Breast epithelium (tissue), 3 donors: ENCODE measurements at regions not wholly inside any gene's neighbourhood (a gene's known extent, or its start where the extent isn't known, plus 50 kb on each side); places are given as distances from the start of the nearest gene placed in this dataset.

Experiments
- POLR2A ChIP-seq: fragments of 450-650 bp; IDR thresholded peaks from one replicate; pipeline ENCODE4 v1.6.1; 2016; ENCODE audit warnings: antibody characterized with exemption, mild to moderate bottlenecking, moderate library complexity
- POLR2AphosphoS5 ChIP-seq, 3 donors: sonication (generic); formaldehyde crosslinking; IDR thresholded peaks; one replicate each; pipeline ENCODE4 v1.6.1; 2017; ENCODE audit warnings: antibody characterized with exemption in 3 of 3
- TF ChIP-seq, protein P1 (sequence below), 3 donors: fragments of 450-650 bp; IDR thresholded peaks; one replicate each; pipeline ENCODE4 v1.5.1; 2016 to 2017; ENCODE audit warnings: antibody characterized with exemption in 3 of 3, mild to moderate bottlenecking in 3 of 3, moderate library complexity in 3 of 3

DNA sequence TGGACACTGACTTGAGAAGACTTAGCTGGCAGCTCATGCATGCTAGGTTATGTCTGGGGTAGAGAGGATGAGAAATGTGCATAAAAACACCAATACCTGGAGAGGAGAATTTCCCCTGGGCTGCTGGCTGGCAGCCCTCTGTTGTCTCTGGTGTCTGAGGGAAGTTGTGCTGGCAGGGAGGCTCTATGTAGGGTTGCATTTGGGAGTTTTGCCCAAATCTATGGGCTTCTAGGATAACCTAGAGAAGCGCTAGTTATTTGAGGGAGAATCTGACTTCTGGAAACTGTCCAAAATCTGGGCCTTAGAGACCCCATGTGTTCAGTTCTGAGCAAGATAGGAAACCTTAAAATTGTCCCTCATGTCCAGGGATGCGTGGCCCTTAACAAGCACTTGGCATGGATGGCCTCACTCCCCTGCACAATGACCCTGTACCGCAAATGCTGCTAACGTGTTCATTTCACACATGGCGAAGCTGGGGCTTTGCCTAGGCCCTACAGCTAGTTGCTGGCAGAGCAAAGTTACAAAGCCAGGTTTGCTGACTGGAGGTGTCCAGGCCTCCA lies 70.3 kb upstream of the ATP2B2 start:
- TF ChIP-seq, protein P1, sequence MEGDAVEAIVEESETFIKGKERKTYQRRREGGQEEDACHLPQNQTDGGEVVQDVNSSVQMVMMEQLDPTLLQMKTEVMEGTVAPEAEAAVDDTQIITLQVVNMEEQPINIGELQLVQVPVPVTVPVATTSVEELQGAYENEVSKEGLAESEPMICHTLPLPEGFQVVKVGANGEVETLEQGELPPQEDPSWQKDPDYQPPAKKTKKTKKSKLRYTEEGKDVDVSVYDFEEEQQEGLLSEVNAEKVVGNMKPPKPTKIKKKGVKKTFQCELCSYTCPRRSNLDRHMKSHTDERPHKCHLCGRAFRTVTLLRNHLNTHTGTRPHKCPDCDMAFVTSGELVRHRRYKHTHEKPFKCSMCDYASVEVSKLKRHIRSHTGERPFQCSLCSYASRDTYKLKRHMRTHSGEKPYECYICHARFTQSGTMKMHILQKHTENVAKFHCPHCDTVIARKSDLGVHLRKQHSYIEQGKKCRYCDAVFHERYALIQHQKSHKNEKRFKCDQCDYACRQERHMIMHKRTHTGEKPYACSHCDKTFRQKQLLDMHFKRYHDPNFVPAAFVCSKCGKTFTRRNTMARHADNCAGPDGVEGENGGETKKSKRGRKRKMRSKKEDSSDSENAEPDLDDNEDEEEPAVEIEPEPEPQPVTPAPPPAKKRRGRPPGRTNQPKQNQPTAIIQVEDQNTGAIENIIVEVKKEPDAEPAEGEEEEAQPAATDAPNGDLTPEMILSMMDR (IDR thresholded peaks at IDR 0.05) = no peak
- TF ChIP-seq POLR2AphosphoS5 (IDR thresholded peaks at IDR 0.05) = no peak
- TF ChIP-seq POLR2A = no peak
